ENCODE measurements at regions not wholly inside any gene's neighbourhood (a gene's known extent, or its start where the extent isn't known, plus 50 kb on each side); places are given as distances from the start of the nearest gene placed in this dataset.

GRCh38 chr11:106212081-106212480 lies 134.6 kb downstream of the AASDHPPT start:
- TF ChIP-seq, protein P1, sequence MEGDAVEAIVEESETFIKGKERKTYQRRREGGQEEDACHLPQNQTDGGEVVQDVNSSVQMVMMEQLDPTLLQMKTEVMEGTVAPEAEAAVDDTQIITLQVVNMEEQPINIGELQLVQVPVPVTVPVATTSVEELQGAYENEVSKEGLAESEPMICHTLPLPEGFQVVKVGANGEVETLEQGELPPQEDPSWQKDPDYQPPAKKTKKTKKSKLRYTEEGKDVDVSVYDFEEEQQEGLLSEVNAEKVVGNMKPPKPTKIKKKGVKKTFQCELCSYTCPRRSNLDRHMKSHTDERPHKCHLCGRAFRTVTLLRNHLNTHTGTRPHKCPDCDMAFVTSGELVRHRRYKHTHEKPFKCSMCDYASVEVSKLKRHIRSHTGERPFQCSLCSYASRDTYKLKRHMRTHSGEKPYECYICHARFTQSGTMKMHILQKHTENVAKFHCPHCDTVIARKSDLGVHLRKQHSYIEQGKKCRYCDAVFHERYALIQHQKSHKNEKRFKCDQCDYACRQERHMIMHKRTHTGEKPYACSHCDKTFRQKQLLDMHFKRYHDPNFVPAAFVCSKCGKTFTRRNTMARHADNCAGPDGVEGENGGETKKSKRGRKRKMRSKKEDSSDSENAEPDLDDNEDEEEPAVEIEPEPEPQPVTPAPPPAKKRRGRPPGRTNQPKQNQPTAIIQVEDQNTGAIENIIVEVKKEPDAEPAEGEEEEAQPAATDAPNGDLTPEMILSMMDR (IDR thresholded peaks at IDR 0.05), result no peak
- TF ChIP-seq POLR2AphosphoS5 (IDR thresholded peaks at IDR 0.05), result no peak

Data from breast epithelium (tissue), 3 donors.